NT2/D1 (cell line): ENCODE measurements at regions not wholly inside any gene's neighbourhood (a gene's known extent, or its start where the extent isn't known, plus 50 kb on each side); places are given as distances from the start of the nearest gene placed in this dataset.

ENCODE experiments used
- SUZ12 ChIP-seq: IDR thresholded peaks from 2 replicates; pipeline ENCODE4 v1.6.1; 2011; ENCODE audit not compliant: insufficient read length, insufficient read depth; ENCODE audit errors: extremely low read depth
- YY1 ChIP-seq: IDR thresholded peaks from 2 replicates; pipeline ENCODE4 v1.6.1; 2011; ENCODE audit not compliant: insufficient read length, insufficient read depth

DNA sequence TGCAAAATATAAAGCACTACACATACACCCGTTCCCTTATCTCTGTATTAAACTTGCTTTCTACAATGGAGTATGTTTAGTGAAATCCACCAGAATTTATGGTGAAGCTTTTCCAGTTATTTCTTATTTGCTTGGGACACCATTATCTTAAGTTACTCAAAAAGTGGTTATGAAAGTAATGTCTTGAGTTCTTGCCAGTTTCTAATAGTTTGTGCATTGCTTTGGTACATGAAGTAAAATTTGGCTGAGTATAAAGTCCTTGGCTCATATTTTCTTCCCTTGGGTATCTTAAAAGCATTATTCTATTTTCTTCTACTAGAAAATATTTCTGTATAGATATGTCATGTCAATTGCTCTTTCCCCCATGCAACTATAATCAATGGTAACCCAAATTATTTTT lies 85.2 kb downstream of the POLR1F start:
- TF ChIP-seq SUZ12 (no peak), YY1 (no peak)
